Activated naive CD4-positive, alpha-beta T cell treated with anti-CD3 and anti-CD28 coated beads, Interleukin-2, amount 10 ng/mL, durations not matched to agents 7 days and 5 days (primary cell): ENCODE measurements at regions not wholly inside any gene's neighbourhood (a gene's known extent, or its start where the extent isn't known, plus 50 kb on each side); places are given as distances from the start of the nearest gene placed in this dataset.
"Not testable (repeated sequence)": the region's sequence is repeated elsewhere in the genome, so short reads cannot be mapped to it uniquely, and the experiment has no call there.

Experiments
- CTCF ChIA-PET: fragments of 350-600 bp; sonication (Branson Sonifier 250); formaldehyde crosslinking; loops from one replicate; lab custom pipeline; 2021; ENCODE audit warnings: antibody characterized with exemption; lab: Charles Lee
- DNase-seq: peaks from one replicate; pipeline ENCODE4 v3.0.0-alpha.2; 2020
- H3K27ac Mint-ChIP-seq: one replicate; pipeline ENCODE4 v1.8.0; 2021; ENCODE audit warnings: mild to moderate bottlenecking, moderate library complexity, mixed read lengths
- H3K27me3 Mint-ChIP-seq: one replicate; pipeline ENCODE4 v1.8.0; 2021; ENCODE audit warnings: mild to moderate bottlenecking, mixed read lengths
- H3K36me3 Mint-ChIP-seq: one replicate; pipeline ENCODE4 v1.8.0; 2021; ENCODE audit warnings: mixed read lengths
- H3K4me1 Mint-ChIP-seq: one replicate; pipeline ENCODE4 v1.8.0; 2021; ENCODE audit warnings: mixed read lengths
- H3K4me3 Mint-ChIP-seq: one replicate; pipeline ENCODE4 v1.8.0; 2021; ENCODE audit warnings: mild to moderate bottlenecking, moderate library complexity, mixed read lengths
- H3K9me3 Mint-ChIP-seq: one replicate; pipeline ENCODE4 v1.8.0; 2021; ENCODE audit warnings: mixed read lengths

- CTCF ChIA-PET = no interaction called here
- no peak for DNase-seq
- H3K4me1 Mint-ChIP-seq = no peaks in the 10 kb centered on the region
- H3K27ac Mint-ChIP-seq = no peak overlapping the region
- H3K4me3 Mint-ChIP-seq = no peak overlapping the region
- H3K36me3 Mint-ChIP-seq = no peaks in the 10 kb centered on the region
- H3K27me3 Mint-ChIP-seq = peaks cover 4% of the 10 kb centered on the region
- H3K9me3 Mint-ChIP-seq = no peaks in the 10 kb centered on the region
These were observed 184.6 kb downstream of the SEC23IP start for GRCh38 chr10:120076996-120077706.

- DNase-seq = no peak
- no peaks in the 10 kb centered on the region for H3K4me1 Mint-ChIP-seq
- H3K27ac Mint-ChIP-seq = no peak overlapping the region
- H3K9me3 Mint-ChIP-seq = no peaks in the 10 kb centered on the region
- H3K36me3 Mint-ChIP-seq = no peaks in the 10 kb centered on the region
- CTCF ChIA-PET = no interaction called here
- no peak overlapping the region for H3K4me3 Mint-ChIP-seq
- peaks cover 4% of the 10 kb centered on the region for H3K27me3 Mint-ChIP-seq
These were observed 185.4 kb downstream of the SEC23IP start for GRCh38 chr10:120077707-120078492.

DNA sequence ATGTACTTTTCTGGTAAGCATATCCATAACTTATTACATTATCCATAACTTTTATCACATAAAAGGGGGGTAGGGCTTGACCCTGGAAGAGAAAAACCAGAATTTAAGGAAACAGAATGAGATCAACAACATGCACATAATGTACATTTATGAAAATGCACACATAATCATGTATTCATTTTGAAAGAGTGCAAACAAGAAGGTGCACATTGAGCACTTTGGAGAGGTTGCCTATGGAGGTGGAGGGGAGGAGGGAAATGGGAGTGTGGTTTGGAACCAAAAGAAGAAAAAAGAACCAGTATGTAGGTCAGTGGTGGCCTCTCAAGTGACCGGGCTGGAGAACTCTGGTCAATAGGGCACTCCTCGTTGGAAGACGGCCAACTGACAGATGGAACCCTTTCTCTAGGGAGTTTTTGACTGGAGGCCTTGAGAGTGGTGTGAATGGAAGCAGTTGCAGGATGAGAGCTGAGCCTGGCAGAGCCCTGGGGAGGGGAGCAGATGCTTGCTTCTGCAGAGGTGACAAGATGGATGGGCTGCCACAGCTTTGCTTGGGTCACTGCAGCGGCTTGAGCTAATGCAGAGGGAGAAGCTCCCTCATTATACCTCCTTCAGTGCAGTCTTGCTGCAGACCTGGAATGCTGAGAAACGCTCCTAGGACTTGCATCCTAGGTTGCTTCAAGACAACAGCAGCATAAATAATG, 192.7 kb downstream of the SEC23IP start:
- Mint-ChIP-seq H3K36me3 (no peaks in the 10 kb centered on the region), H3K4me1 (no peaks in the 10 kb centered on the region), H3K9me3 (peaks cover 2% of the 10 kb centered on the region), H3K27me3 (peaks cover 7% of the 10 kb centered on the region), H3K4me3 (no peak overlapping the region), H3K27ac (no peak overlapping the region)
- no peak for DNase-seq
- CTCF ChIA-PET = no interaction called here

DNA sequence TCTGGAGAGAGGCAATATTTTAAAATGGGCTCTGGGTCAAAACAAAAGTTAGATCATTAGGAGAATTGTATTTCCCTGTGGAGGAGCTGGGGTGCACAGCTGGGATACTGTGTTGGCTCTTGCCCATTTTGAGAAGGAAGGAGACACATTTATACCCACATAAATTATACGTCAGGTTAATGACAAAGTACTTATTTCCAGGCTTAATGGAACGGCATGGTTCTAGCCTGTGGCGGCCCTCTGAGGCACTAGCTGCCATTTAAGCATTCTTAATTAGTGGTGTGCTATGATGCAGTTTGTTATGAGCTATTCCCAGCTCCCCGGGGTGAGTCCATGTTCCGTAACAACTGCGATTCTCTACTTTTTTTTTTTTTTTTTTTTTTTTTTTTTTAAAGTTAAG, 193.5 kb downstream of the SEC23IP start:
- CTCF ChIA-PET = no interaction called here
- peaks cover 7% of the 10 kb centered on the region for H3K27me3 Mint-ChIP-seq

GRCh38 chr10:120087109-120087508, 194.6 kb downstream of the SEC23IP start:
- Mint-ChIP-seq H3K4me1 (no peaks in the 10 kb centered on the region), H3K36me3 (no peaks in the 10 kb centered on the region), H3K9me3 (peaks cover 2% of the 10 kb centered on the region), H3K27me3 (peaks cover 7% of the 10 kb centered on the region), H3K4me3 (no peak overlapping the region), H3K27ac (no peak overlapping the region)
- CTCF ChIA-PET = no interaction called here
- no peak for DNase-seq

More for the DNA sequence above, 193.5 kb downstream of the SEC23IP start:
- Mint-ChIP-seq H3K9me3 (peaks cover 2% of the 10 kb centered on the region), H3K36me3 (no peaks in the 10 kb centered on the region), H3K4me1 (no peaks in the 10 kb centered on the region), H3K27ac (no peak overlapping the region), H3K4me3 (no peak overlapping the region)
- DNase-seq = no peak

DNA sequence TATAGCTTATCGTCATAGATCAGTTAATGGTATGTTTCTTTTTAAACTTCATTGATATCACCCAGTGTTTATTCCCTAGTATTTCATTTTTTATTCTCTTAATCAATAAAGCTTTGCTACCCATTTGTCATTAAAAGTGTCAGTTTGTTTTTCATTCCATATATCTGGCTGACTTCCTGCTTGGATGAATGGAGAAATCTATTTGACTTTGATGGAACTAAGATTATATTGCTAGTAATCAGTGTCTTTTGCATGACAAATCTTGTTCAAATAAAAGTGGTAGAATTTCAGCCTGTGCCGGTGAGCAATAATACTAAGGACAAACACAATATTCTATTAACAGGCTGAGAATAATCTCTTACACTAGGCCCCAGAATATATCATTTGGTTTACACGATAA, 203.3 kb downstream of the SEC23IP start:
- H3K9me3 Mint-ChIP-seq = peaks cover 2% of the 10 kb centered on the region
- CTCF ChIA-PET = no interaction called here
- no peaks in the 10 kb centered on the region for H3K27me3 Mint-ChIP-seq
- no peak overlapping the region for H3K4me3 Mint-ChIP-seq
- no peaks in the 10 kb centered on the region for H3K36me3 Mint-ChIP-seq
- H3K4me1 Mint-ChIP-seq = peaks cover 3% of the 10 kb centered on the region
- H3K27ac Mint-ChIP-seq = no peak overlapping the region
- no peak for DNase-seq

- Mint-ChIP-seq H3K9me3 (peaks cover 2% of the 10 kb centered on the region), H3K4me1 (peaks cover 3% of the 10 kb centered on the region), H3K4me3 (no peak overlapping the region), H3K36me3 (no peaks in the 10 kb centered on the region), H3K27me3 (no peaks in the 10 kb centered on the region), H3K27ac (no peak overlapping the region)
- CTCF ChIA-PET = no interaction called here
- DNase-seq = no peak
These were observed 205.2 kb downstream of the SEC23IP start for GRCh38 chr10:120097766-120098165.

- peaks cover 2% of the 10 kb centered on the region for H3K9me3 Mint-ChIP-seq
- no peaks in the 10 kb centered on the region for H3K27me3 Mint-ChIP-seq
These were observed 205.9 kb downstream of the SEC23IP start for GRCh38 chr10:120098232-120098930.

DNA sequence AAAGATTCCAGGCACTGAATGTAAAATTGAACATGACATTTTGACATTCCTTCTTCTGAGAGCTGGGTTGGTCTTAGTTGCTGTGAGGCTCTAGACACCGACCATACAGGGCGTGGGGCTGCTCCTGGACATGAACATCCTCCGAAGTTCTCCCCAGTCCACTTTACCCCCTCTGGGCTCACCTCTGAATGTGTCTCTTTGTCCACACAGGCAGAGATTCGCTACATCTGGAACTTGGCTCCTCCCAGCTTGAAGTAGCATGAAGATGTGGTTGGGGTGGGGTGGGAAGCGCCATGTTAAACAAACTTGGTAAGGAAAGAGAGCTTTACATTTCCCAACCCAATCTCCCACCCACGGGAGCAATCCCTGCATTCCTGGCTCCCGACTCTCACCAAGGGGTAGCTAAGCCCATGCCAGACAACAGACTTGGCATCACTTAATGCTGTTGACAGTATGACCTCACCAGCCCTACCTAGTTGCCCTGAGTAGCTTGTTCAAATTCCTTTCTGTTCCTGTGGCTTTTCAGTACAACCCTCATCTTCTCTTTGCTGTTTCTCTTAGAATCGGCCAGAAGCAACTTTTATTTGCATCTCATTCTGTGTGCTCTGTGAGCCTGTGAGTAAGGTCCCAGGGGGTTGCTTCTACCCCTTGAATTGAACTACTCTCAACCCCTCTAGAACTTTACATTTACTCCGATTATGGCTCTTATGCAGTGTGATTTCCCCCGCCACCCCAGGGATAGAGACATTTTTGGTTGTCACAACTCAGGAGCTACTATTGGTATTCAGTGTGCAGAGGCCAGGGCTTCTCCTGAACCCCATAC, 211.4 kb downstream of the SEC23IP start:
- Mint-ChIP-seq H3K9me3 (no peaks in the 10 kb centered on the region), H3K27me3 (peaks cover 3% of the 10 kb centered on the region), H3K27ac (no peak overlapping the region), H3K36me3 (no peaks in the 10 kb centered on the region), H3K4me3 (no peak overlapping the region), H3K4me1 (no peaks in the 10 kb centered on the region)
- CTCF ChIA-PET = no interaction called here
- DNase-seq = no peak

More at GRCh38 chr10:120098232-120098930, 205.9 kb downstream of the SEC23IP start:
- Mint-ChIP-seq H3K36me3 (no peaks in the 10 kb centered on the region), H3K4me3 (no peak overlapping the region), H3K4me1 (peaks cover 3% of the 10 kb centered on the region), H3K27ac (no peak overlapping the region)
- no peak for DNase-seq
- CTCF ChIA-PET = no interaction called here

DNA sequence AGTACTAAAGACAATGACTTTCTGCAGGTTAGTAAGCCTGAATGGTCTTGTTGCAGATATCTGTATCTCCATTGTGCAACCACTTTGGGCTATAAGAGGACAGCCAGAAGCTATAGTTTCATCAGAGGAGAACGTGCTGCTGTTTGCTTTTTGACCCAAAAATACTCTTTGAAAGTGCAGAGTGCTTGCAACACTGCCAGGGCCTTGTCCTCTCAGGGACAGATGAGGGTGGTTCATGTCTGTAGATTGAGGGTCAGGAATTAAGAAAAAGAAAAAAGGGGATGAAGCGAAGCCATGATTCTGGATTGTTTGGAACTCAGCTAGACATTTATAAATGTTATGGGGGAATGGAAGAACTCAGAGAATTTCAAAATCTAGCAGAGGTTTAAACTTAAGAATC, 212.5 kb downstream of the SEC23IP start:
- peaks cover 3% of the 10 kb centered on the region for H3K27me3 Mint-ChIP-seq
- no peak overlapping the region for H3K27ac Mint-ChIP-seq
- H3K4me3 Mint-ChIP-seq = no peak overlapping the region
- H3K9me3 Mint-ChIP-seq = no peaks in the 10 kb centered on the region
- no peaks in the 10 kb centered on the region for H3K4me1 Mint-ChIP-seq
- no peak for DNase-seq
- CTCF ChIA-PET = no interaction called here
- H3K36me3 Mint-ChIP-seq = no peaks in the 10 kb centered on the region

DNA sequence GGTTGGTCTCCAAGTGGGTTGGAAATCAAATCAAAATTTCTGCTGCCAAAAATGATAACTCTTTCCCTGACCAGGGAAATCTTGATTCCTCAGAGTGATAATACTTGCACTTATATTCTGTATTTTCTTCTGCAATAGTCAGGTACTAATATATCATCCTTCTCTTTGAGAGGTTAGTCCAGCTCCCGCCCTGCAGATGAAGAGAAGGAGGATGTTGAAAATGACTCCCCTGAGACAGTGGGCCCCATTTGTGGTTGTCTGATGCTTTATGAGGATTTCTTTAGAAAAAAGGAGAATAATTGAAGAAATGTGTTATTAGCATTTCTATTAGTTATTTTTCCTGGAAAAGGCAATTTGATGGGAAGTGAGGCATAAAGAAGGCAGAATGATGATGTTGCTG, 213.0 kb downstream of the SEC23IP start:
- DNase-seq = no peak
- Mint-ChIP-seq H3K36me3 (no peaks in the 10 kb centered on the region), H3K9me3 (no peaks in the 10 kb centered on the region), H3K4me3 (no peak overlapping the region), H3K27ac (no peak overlapping the region), H3K4me1 (no peaks in the 10 kb centered on the region), H3K27me3 (peaks cover 3% of the 10 kb centered on the region)
- CTCF ChIA-PET = no interaction called here

GRCh38 chr10:120108916-120109315, 216.4 kb downstream of the SEC23IP start:
- H3K4me3 Mint-ChIP-seq = no peak overlapping the region
- no peaks in the 10 kb centered on the region for H3K4me1 Mint-ChIP-seq
- CTCF ChIA-PET = no interaction called here
- no peaks in the 10 kb centered on the region for H3K36me3 Mint-ChIP-seq
- no peaks in the 10 kb centered on the region for H3K9me3 Mint-ChIP-seq
- DNase-seq = no peak
- peaks cover 3% of the 10 kb centered on the region for H3K27me3 Mint-ChIP-seq
- H3K27ac Mint-ChIP-seq = no peak overlapping the region

- H3K4me1 Mint-ChIP-seq, H3K27ac Mint-ChIP-seq, DNase-seq, H3K4me3 Mint-ChIP-seq, H3K27me3 Mint-ChIP-seq, CTCF ChIA-PET, H3K36me3 Mint-ChIP-seq, H3K9me3 Mint-ChIP-seq: not testable (repeated sequence)
These were observed 217.2 kb downstream of the SEC23IP start for GRCh38 chr10:120109725-120110124.
